ENCODE measurements at regions not wholly inside any gene's neighbourhood (a gene's known extent, or its start where the extent isn't known, plus 50 kb on each side); places are given as distances from the start of the nearest gene placed in this dataset.
"Not testable (repeated sequence)": the region's sequence is repeated elsewhere in the genome, so short reads cannot be mapped to it uniquely, and the experiment has no call there.

- DNase-seq = no peak
These were observed 1315.8 kb downstream of the BRD1 start for GRCh38 chr22:48511781-48512327.

DNA sequence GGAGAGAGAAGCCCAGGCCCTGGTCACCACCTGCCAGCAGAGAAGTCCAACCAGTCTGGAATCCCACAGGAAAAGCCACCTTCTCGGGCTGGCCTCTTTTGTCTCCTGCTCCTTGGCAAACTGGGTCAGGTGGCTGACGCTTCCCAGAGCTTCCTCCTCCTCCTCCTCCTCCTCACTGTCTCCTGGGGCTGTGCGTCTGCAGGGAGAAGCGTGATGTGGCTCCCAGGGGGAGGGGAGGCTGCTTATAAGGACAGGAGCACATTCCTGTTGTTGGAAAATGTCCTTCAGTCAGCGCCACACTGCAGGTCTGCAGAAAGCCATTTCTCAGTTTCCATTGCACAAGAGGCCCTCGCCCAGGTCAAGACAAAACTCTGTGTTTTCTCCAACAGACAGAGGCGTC, 1316.5 kb downstream of the BRD1 start:
- no peak for DNase-seq

DNA sequence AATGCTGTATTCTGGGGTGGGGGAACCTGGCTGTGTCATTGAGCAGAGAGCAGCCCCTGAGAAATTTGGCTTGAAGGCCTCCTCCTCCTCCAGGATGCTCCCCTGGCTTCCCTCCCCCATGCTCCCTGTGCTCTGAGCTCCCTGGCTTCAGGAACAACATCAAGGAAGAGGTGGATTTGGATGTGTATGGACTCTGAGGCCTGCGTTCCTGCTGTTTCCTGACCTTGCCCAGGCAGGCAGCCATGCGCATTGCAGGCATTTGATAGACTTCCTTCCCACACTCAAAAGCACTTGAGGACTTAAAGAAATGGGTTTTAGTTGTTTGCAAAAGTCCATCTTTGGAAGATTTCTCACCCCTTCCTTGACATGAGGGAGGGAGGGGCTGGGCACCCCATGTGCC, 1317.1 kb downstream of the BRD1 start:
- DNase-seq = no peak

DNA sequence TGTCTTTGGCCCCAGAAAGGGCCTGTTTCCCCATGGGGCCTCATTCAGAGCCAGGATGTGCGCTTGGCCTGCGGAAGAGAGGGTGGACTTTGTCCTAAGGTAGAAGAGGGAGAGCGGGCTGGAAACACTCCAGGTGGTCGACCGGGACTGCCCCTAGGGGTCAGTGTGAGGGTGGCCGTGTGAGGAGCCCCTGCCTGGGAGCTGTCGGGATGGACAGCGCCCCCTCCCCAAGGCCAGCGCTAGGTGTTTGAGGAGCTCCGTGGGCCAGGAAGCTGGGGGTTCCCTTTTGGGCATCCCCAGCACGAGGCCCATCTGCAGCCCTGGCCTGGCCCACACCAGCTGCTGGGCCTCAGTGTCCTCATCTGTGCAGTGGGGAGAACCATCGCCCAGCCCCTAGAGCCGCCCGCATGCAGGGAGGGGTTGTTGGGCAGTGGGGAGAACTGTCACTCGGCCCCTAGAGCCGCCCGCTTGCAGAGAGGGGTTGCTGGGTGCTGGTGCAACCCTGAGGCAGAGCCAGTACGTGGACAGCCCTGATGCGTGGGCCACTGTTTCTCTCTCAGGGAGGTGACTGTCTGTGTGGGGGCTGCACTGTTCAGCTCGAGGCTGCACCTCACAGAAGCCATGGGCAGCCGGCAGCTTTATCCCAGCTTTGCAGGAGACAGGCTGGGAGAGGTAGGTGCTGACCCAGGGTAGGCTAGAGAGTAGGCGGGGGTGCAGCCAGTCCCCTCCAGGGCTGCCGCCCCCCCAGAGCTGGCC, 1319.9 kb downstream of the BRD1 start:
- DNase-seq = no peak

DNA sequence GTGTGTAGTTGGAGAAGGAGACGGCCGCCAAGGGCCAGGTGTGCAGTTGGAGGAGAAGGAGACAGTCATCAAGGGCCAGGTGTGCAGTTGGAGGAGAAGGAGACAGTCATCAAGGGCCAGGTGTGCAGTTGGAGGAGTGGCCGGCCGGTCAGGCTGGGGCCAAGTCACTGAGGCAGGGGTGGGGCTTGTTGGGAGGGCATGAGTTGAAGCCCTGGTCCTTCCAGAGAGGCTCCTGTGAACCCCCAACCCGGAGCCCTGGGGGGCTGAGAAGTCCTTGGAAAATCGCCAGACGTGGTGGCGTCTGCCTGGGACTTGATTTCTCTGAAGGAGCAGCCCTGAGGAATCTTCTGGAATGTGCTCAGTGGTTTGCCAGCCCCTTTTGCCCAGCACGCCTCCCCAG, 1320.5 kb downstream of the BRD1 start:
- no peak for DNase-seq

DNA sequence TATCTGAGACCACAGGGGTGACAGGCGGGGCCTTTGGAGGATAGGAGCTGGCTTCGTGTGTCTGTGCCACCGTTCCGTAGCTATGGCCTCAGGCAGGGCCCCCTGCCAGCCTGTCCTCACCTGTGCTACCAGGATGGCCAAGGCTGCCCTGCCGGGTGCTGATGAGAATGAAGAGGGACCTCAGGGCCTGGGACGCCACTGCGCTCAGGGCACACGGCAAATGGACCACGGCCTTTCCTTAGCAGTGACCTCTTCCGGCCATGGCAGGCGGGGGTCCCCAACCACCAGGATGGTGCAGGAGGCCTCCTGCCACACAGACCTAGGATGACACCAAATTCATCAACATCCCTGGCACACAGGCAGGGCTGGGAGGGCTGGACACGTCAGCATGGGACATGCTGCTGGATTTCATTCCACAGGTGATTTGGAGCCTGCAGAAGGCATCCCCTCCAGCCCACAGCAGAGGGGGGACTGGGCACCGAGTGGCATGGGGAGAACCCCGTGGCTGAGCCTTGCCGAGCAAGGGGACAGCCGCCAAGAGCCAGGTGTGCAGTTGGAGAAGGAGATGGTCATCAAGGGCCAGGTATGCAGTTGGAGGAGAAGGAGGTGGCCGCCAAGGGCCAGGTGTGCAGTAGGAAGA, 1321.0 kb downstream of the BRD1 start:
- DNase-seq = no peak

- no peak for DNase-seq
These were observed 1321.8 kb downstream of the BRD1 start for GRCh38 chr22:48505891-48506290.

- no peak for DNase-seq
These were observed 1323.0 kb downstream of the BRD1 start for GRCh38 chr22:48504519-48505140.

DNA sequence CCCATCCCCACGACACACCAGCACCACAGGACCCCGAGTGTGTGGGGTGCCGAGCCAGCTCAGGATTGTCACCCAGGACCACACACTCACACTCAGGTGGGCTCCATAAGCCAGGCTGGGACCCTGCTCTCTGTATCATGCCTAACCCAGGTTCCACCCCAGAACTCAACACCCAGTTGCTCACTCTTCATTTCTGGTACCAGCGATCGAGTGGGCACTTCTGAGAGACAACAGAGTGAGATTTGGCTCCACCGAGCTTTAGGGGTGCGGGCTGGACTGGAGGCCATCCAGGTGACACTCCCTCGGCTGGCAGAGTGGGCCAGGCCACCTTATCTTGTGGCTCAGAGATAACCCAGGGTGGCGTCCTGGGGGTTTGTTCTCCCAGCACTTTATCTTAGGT, 1323.8 kb downstream of the BRD1 start:
- no peak for DNase-seq

DNA sequence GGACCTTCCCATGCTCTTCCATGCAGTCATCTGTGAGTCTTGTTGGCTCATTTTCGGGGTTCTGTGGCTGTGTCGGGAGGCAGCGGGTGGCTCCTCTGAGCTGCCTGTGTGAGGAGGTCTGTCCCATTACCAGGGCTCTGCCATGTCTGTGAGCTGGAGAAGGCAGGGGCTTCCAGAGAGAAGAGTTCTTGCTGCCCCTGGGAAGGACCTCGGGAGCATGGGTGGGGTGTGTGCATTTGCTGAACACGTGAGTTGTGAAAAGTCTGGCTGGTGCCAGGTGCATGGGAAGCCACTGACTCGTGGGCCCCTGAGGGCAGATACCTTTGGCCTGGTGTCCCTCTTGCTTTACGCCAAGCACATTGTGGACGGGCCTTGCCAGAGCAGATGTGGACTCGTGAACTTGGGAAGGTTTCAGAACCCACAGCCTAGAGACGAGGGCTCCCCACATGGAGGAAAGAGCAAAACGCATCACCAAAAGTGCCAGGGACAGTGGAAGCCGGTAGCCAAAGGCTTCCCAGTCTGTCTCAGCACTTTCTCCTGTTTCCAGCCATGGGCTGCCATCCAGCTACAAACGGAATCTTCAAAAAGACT, 1324.5 kb downstream of the BRD1 start:
- no peak for DNase-seq

DNA sequence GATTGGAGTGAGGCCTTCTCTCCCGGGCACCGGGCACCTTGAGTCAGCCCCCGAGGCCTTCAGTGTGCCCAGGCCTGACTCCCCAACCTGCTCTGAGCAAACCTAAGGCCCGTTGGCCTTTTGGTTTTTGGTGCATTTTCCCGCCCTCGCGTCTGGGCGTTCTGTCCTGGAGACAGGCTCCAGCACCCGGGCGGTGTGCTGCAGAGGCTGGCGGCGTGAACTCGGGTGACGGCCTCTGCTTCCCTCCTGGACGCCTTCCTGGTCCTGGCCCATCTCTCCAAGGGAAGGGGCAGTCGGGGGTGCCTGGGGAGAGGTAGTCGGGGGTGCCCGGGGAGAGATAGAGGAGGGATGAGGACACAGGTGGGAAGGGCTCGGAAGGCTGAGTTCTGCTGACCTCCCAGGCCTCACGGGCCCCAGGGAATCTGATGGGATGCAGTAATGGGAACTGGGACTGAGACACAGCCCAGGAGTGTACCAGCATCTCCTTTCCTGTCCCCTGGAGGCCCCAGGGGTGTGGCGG, 1326.4 kb downstream of the BRD1 start:
- DNase-seq = no peak

DNA sequence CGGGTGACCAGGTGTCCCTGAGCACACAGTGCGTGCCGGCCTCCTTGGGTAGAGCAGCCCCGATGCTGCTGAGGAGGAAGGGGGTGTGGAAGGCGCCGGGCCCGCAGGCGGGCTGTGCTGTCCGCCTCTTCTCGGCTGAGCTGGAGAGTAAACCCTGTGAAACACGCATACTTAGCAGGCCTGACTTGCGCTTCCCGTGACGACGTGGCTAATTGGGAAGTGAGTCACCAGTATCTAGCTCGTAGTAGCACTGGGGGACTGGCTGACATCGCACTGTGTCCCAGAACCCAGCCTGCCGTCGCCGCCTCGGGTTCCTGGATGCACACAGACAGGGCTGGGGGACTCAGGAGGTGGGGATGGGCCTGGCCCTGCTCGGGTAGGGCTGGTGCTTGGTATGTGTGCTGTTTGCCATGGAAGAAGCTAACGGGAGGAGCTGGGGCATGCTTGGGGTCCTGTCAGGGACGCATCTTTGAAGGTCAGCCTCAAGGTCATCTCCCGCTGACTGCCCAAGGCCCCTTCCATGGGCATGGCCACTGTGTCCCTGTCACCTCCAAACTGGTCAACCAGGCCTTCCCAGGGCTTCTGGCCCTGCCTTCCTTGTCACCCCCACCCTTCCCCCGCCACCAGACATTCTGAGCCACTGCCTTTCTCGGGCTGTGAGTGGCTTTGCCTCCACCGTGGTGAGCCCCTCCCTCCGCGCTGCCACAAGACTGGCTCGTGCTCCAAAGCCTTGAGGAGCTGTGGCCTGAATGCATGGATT, 1327.0 kb downstream of the BRD1 start:
- no peak for DNase-seq

- DNase-seq = no peak
These were observed 1327.9 kb downstream of the BRD1 start for GRCh38 chr22:48499456-48500425.

GRCh38 chr22:48498526-48499331, 1328.9 kb downstream of the BRD1 start:
- no peak for DNase-seq

- not testable (repeated sequence) for DNase-seq
These were observed 1329.7 kb downstream of the BRD1 start for GRCh38 chr22:48497743-48498520.

- DNase-seq = no peak
These were observed 1330.6 kb downstream of the BRD1 start for GRCh38 chr22:48496987-48497650.

DNA sequence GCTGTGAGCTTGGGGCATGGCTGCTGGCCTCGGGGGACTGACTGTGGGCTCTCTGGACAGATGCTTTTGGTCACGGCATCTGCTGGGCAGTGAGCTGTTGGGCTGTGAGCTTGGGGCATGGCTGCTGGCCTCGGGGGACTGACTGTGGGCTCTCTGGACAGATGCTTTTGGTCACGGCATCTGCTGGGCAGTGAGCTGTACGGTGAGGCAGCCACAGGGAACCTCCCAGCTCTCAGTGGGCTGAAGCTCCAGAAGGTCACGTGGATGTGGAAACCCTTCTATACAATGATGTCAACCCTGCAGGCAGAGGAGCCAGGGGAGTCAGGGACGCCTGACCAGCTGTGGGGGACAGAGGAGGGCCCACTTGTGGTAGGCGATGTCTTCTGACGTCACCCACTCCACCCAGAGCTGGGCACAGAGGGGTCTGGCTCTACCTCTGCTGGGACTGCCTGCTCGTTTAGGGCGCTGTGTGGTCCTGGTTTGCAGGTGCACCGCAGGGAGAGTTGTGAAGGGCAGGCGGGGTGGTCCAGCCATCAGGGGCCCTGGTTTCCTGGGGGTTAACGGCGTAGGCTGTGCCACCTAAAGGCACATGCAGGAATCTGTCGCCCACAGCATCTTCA, 1331.3 kb downstream of the BRD1 start:
- DNase-seq = no peak

DNA sequence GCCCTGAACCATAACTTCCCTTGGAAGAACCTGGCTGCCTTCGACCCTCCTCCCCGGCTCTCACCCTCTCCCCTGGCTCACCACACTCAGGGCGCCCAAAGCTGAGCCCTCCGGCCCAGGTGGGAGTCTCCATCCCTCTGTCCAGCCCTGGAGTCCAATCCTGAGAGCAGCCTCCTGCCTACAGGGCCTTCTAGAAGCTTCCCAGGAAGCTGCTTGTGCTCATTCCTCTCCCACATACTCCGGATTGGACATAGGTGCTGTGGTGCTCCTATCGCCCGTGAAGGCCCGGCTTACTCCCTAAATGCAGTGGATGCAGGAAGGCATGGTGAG, 1332.0 kb downstream of the BRD1 start:
- no peak for DNase-seq

Measured in activated CD4-positive, alpha-beta T cell treated with anti-CD3 and anti-CD28 coated beads, Interleukin-2, amount 50 U/mL, for 16 hours (primary cell).